ENCODE measurements at regions not wholly inside any gene's neighbourhood (a gene's known extent, or its start where the extent isn't known, plus 50 kb on each side); places are given as distances from the start of the nearest gene placed in this dataset.
A peak's percentile ranks its signal among the peaks of the same experiment; 100 is the strongest.

GRCh38 chr12:123069436-123070266 lies 81.2 kb downstream of the PITPNM2 start:
- H3K27ac ChIP-seq: peak overlapping the region in 2 of 4 donors; percentile 0 to 71
- in situ Hi-C loops (cut with MboI; ENCODE audit: low sequenced_read_pairs in 4 of 4): no loop called here
- peaks cover 57 to 60% of the 10 kb centered on the region in 2 donors for H3K4me1 ChIP-seq
- no peaks in the 10 kb centered on the region for H3K27me3 ChIP-seq
- no peaks in the 10 kb centered on the region for H3K36me3 ChIP-seq
- H3K9me3 ChIP-seq: no peaks in the 10 kb centered on the region
- TF ChIP-seq CTCF (IDR thresholded peaks at IDR 0.05 in 4 of 5, conservative IDR thresholded peaks at IDR 0.05 in 1 of 5) (no peak), POLR2A (IDR thresholded peaks at IDR 0.05) (no peak)
- DNase-seq: no peak
- H3K4me3 ChIP-seq: no peak overlapping the region
- intact Hi-C loops (cut with DNase I; ENCODE audit: low total_unique reads): no loop called here
- no peak for ATAC-seq

- peak; percentile 17 to 54 for ATAC-seq
- Histone ChIP-seq H3K4me3 (no peak overlapping the region), H3K9me3 (no peaks in the 10 kb centered on the region), H3K36me3 (no peaks in the 10 kb centered on the region), H3K4me1 (peaks cover 77 to 80% of the 10 kb centered on the region in 2 donors), H3K27ac (peak overlapping the region in 3 of 4 donors; percentile 91 to 98 (median 96)), H3K27me3 (no peaks in the 10 kb centered on the region)
- intact Hi-C loops (cut with DNase I; ENCODE audit: low total_unique reads) (no loop called here), in situ Hi-C loops (cut with MboI; ENCODE audit: low sequenced_read_pairs in 4 of 4) (no loop called here)
- TF ChIP-seq POLR2A (IDR thresholded peaks at IDR 0.05) (peak; percentile 43 to 48), CTCF (IDR thresholded peaks at IDR 0.05 in 4 of 5, conservative IDR thresholded peaks at IDR 0.05 in 1 of 5) (no peak)
- DNase-seq: peak; percentile 69 to 74
Measured at GRCh38 chr12:123067654-123068053, 83.2 kb downstream of the PITPNM2 start.

- intact Hi-C loops (cut with DNase I; ENCODE audit: low total_unique reads): no loop called here
- no peak for DNase-seq
- no peak for ATAC-seq
- Histone ChIP-seq H3K36me3 (no peaks in the 10 kb centered on the region), H3K4me1 (peaks cover 81% of the 10 kb centered on the region in 2 donors), H3K27ac (peak overlapping the region; percentile 85 to 98 (median 94)), H3K9me3 (no peaks in the 10 kb centered on the region), H3K4me3 (no peak overlapping the region), H3K27me3 (no peaks in the 10 kb centered on the region)
- in situ Hi-C loops (cut with MboI; ENCODE audit: low sequenced_read_pairs in 4 of 4): no loop called here
- TF ChIP-seq POLR2A (IDR thresholded peaks at IDR 0.05): no peak
- TF ChIP-seq CTCF (IDR thresholded peaks at IDR 0.05 in 4 of 5, conservative IDR thresholded peaks at IDR 0.05 in 1 of 5): no peak
Measured at GRCh38 chr12:123066384-123066710, 84.5 kb downstream of the PITPNM2 start.

GRCh38 chr12:123065676-123066383 lies 85.1 kb downstream of the PITPNM2 start:
- ATAC-seq (no peak), DNase-seq (peak in 1 of 2 donors; percentile 49)
- TF ChIP-seq CTCF (IDR thresholded peaks at IDR 0.05 in 4 of 5, conservative IDR thresholded peaks at IDR 0.05 in 1 of 5) (no peak), POLR2A (IDR thresholded peaks at IDR 0.05) (no peak)
- Histone ChIP-seq H3K4me3 (no peak overlapping the region), H3K27me3 (no peaks in the 10 kb centered on the region), H3K4me1 (peaks cover 79 to 82% of the 10 kb centered on the region in 2 donors), H3K9me3 (no peaks in the 10 kb centered on the region), H3K27ac (peak overlapping the region; percentile 85 to 98 (median 94)), H3K36me3 (no peaks in the 10 kb centered on the region)
- in situ Hi-C loops (cut with MboI; ENCODE audit: low sequenced_read_pairs in 4 of 4) (no loop called here), intact Hi-C loops (cut with DNase I; ENCODE audit: low total_unique reads) (loop anchor here (1.0 kb wide), 1 partner anchor 31 kb away; no protein-coding TSS in a partner anchor)
